ENCODE measurements at regions not wholly inside any gene's neighbourhood (a gene's known extent, or its start where the extent isn't known, plus 50 kb on each side); places are given as distances from the start of the nearest gene placed in this dataset.

DNA sequence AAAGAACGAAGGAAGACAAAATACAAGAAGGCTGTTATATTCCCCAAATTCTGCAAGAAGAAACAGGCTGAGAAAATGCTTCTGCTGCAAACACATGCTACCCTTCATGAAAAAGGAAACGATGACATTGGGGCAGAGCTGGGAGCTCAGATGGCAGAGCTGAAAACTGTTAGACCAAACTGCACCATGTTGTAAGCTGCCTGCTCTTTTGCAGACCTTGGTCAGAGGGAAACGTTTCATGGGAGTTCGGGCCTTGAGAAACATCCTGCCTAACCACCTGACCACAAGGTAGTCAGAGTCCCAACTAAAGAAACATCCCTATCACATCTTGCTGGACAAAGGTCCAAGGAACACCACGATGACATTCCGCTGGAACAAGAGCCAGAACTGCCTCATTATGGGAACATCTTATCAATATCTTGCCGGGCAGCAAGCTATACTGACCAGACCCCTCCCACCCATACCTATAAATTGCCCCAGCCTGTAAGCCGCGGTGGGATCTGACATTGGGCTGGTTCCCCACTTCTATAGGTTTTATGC lies 110.7 kb upstream of the CTSC start:
- no peak for DNase-seq (ENCODE audit: low read depth in 3 of 3, low spot score in 2 of 3)

- DNase-seq (ENCODE audit: low read depth in 3 of 3, low spot score in 2 of 3) = no peak
Observed at GRCh38 chr11:88447281-88447680, 109.7 kb upstream of the CTSC start.

DNA sequence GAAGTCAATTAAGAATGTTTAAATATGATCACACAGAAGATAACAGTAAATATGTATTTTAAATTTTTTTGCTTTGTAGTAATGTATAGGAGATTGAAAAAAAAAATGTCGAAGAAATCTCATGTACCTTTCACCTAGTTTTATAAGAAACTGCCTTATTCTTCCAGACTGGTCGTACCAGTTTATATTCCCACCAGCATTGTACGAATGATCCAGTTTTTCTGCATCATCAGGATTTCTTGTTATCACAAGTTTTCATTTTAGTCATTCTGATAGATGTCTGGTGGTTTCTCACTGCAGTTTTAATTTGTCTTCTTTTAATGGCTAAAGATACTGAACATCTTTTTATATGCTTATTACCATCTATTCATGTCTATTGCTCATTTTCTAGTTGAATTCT lies 101.8 kb upstream of the CTSC start:
- no peak for DNase-seq (ENCODE audit: low read depth in 3 of 3, low spot score in 2 of 3)

GRCh38 chr11:88438721-88439120 lies 101.2 kb upstream of the CTSC start:
- DNase-seq (ENCODE audit: low read depth in 3 of 3, low spot score in 2 of 3) = no peak

GRCh38 chr11:88435415-88435814 lies 97.9 kb upstream of the CTSC start:
- no peak for DNase-seq (ENCODE audit: low read depth in 3 of 3, low spot score in 2 of 3)

GRCh38 chr11:88434333-88434976 lies 96.9 kb upstream of the CTSC start:
- DNase-seq (ENCODE audit: low read depth in 3 of 3, low spot score in 2 of 3) = no peak

DNA sequence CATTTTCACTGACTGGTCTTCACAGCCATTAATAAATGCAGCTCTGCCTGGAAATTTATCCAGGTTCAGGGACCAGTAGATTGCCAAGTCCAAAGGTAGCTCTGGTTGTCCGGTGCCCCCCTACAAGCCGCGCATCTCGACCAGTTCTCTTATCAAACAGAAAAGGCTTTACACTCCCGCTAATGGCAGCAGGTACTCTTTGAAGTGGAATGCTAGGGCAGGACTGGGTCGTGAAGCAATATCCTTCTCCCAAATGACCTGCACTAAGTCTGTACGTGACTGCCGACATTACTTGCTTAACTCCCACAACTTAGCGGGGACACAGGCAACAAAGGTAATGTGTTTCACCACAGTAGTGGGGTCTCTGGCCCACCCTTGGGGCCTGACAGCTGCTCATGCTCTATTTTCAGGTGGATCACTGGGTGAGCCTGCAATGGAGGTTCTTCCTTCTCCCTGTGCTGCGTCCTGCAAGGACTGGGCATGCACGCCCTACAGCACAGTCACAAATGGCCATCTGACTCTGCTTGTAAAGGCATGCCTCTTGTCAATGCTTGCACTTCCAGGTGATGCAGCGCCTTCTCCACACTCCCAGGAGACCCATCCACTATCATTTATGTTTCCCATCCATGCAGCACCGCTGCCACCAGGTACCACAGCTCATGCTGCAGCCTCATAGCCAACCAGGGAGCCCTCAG lies 96.1 kb upstream of the CTSC start:
- no peak for DNase-seq (ENCODE audit: low read depth in 3 of 3, low spot score in 2 of 3)

DNA sequence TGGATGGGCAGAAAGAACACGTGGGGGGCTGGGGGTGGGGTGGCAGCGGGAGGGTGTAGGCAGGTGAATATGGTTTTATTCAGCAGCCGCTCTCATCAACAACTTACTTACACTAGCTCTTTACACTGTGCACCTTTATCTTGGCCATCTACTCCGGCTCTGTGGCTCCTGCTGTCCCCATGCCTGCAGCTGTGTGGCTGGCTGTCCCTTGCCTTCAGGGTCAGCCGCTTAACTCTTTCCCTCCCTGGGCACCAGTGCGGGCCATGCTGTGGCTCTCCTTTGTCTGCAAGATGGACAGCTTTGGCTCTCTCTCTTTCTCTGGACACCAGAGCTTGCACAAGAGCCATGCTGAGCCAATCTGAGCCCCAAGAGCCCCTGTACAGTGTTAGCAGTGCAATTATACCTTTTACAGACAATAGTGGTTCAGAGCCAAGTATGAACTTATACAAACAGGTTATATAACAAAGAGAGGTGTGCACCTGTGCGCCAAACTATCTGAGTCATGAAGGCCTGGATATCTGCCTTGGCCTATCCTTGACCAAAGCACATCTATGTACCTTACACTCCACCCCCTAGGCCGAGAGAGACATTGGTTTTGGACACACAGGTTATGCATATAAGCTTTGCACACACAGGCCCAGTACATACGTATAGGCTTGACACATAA lies 94.3 kb upstream of the CTSC start:
- DNase-seq (ENCODE audit: low read depth in 3 of 3, low spot score in 2 of 3) = no peak

- no peak for DNase-seq (ENCODE audit: low read depth in 3 of 3, low spot score in 2 of 3)
Observed at GRCh38 chr11:88428959-88429358, 91.4 kb upstream of the CTSC start.

DNA sequence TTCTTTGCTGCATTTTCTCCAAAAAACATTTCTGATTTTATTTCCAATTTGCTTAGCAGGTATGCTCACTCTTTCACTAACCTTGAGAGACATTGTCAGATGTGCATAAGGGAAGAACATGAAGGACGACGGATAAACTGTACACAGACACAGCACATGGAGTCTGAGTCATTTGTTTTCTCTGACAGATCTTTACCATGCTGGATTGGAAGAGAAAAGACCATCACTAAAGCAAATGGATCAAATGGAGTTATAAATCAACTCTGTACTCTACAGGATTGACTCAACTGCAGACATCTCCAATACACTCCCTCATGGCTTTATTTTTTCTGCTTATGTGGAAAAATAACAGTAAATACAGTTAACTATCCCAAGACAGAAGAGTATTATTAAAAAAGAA lies 90.2 kb upstream of the CTSC start:
- DNase-seq (ENCODE audit: low read depth in 3 of 3, low spot score in 2 of 3) = no peak

DNA sequence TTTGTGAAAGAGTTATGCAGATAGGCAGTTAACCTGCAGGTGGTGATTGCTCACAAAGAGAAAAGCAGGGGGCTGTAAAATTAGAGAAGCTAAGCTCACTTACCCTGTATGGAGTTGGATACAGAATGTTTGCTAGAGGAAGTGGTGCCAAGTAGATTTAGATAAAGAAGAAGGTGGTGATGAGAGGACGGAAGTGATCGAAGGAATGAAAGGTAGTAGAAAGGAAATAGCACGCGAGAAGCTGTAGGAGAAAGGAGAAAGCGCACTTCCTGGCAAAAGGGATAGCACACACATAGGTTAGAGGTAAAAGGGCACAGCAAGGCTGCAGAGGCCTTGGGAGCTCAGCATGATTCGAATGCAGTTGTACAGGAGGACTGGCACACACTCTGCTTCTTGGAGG lies 87.3 kb upstream of the CTSC start:
- no peak for DNase-seq (ENCODE audit: low read depth in 3 of 3, low spot score in 2 of 3)

GRCh38 chr11:88421530-88421929 lies 84.0 kb upstream of the CTSC start:
- DNase-seq (ENCODE audit: low read depth in 3 of 3, low spot score in 2 of 3) = no peak

- no peak for DNase-seq (ENCODE audit: low read depth in 3 of 3, low spot score in 2 of 3)
Observed at GRCh38 chr11:88420165-88420791, 82.7 kb upstream of the CTSC start.

DNA sequence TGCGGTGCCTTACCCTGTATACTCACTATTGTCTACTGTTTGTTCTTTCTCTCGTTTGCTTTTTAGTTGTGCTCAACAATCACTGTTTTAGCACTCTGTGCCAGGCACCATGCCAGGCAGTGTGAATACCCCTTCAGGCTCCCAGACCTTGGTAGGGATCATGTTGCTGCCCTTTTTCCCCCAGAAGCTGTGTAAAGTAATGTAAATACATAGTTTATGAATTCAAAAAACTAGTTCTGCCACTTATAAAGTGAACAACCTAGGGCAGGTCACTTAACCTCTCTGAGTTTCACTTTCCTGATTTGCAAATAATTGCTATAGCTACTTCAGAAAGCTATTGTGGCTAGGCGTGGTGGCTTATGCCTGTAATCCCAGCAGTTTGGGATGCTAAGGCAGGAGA lies 81.0 kb upstream of the CTSC start:
- no peak for DNase-seq (ENCODE audit: low read depth in 3 of 3, low spot score in 2 of 3)

DNA sequence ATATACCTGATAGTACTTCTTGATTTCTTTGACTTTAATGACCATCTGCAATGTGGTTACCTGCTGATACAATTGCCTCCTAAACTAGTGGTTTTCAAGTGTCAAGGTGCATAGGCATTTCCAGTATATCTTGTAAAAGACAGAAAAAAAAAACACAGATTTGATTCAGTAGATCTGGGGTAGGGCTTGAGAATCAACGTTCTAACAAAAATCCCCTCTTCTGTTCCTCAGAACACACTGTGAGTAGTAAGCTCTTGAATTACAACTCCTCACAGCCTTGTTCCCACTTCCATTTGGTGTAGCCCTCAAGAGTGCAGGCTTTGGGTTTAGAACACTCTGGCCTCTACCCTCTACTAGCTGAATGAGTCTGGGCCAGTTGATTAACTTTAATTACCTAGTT lies 78.0 kb upstream of the CTSC start:
- DNase-seq (ENCODE audit: low read depth in 3 of 3, low spot score in 2 of 3) = no peak

DNA sequence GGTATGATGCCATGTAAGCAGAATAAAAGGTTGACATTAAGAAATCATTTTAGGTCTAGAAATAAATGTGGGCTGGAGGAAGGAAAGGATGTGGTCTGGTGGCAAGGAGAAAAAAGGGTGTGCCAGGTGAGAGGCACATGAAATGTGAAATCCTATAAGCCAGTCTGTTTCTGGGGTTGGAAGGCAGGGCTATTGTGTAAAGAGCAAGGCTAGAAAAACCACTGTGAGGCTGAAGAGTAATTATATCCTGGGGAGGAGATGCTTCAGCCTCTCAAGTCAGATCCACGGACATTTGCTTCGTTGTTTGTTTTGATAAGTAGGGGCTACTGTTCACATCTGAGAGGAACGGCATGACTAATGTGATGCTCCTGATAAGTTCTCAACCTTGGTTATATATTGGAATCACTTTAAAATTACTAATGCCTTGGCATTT lies 77.5 kb upstream of the CTSC start:
- no peak for DNase-seq (ENCODE audit: low read depth in 3 of 3, low spot score in 2 of 3)

DNA sequence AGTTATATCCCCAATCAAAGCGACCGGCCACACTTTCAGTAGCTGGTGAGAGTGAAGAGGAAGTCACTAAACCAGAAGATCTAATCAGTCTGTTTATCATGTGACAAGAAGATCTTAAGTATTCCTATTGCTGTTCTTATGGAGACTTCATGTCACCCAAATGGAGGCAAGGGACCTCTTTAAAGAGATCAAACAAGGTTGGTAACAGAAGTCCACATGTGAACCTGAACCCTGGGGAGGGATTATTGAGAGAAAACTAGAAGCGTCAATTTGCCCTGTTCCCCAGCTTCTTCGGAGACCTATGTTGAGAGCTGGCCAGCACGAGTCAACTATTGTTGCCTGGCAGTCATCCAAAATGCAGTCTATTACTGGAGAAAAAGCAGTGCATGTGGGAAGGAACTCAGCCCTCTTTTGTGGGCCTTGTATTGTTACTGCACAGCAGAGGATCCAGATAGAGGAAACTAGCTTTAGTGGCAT lies 76.9 kb upstream of the CTSC start:
- peak; percentile 38 to 52 (median 50) for DNase-seq (ENCODE audit: low read depth in 3 of 3, low spot score in 2 of 3)

DNA sequence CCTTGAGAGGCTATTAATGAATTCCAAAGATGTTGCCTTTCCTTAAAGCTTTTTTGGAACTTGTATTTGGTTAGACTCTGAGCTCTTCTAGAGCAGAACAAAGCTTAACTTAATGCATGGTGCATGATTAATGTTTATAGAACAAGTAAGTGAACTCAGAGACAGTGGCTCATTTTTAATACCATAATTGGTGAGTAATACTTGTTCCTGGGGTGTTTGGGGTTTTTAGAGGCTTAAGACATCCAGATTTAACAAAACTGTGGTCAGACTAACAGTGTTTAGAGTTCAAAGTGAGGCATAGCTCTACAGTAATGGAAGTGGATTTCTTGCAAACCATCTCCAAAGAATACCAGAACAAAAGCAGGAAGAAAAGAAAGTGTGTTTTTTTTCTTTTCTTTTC lies 73.7 kb upstream of the CTSC start:
- no peak for DNase-seq (ENCODE audit: low read depth in 3 of 3, low spot score in 2 of 3)

DNA sequence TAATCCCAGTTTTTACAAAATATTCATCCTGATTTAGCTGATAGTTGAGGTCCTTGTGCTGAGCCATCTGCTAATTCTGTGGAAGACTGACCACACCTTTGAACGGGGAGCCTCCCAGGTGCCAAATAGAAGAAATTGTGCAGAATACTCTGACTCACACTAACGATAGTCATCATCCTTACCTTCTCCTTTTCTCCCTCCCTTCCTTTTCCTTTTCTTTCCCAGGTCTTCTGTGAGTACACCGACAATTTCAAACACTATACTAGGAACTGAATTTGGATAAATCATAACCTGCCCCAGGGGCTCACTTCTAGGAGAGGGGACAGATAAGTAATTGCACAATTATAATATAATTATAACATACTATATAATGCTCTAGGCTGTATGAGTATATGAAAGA lies 73.1 kb upstream of the CTSC start:
- DNase-seq (ENCODE audit: low read depth in 3 of 3, low spot score in 2 of 3) = no peak

DNA sequence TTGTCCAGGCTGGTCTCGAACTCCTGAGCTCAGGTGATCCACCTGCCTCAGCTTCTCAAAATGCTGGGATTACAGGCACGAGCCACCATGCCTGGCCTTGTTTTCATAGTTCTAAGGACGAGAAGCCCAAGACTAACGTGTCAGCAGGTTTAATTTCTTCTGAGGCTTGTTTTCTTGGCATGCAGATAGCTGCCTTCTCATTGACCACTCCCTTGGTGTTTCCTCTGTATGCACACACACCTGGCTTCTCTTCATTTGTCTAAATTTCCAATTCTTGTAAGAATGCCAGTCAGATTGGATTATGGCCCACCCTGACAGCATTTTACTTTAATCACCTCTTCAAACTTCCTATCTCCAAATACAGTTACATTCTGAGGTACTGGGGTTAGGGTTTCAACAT lies 72.5 kb upstream of the CTSC start:
- DNase-seq (ENCODE audit: low read depth in 3 of 3, low spot score in 2 of 3) = no peak

- no peak for DNase-seq (ENCODE audit: low read depth in 3 of 3, low spot score in 2 of 3)
Observed at GRCh38 chr11:88406876-88407275, 69.3 kb upstream of the CTSC start.
